EL (cell line): ENCODE measurements at regions not wholly inside any gene's neighbourhood (a gene's known extent, or its start where the extent isn't known, plus 50 kb on each side); places are given as distances from the start of the nearest gene placed in this dataset.

Experiments
- DNase-seq: peaks from one replicate; pipeline ENCODE4 v3.0.0-alpha.2; 2016

GRCh38 chr1:4557949-4558348, 96.5 kb upstream of the AJAP1 start:
- no peak for DNase-seq

GRCh38 chr1:4561205-4561604, 93.2 kb upstream of the AJAP1 start:
- DNase-seq, result no peak

GRCh38 chr1:4562321-4562720, 92.1 kb upstream of the AJAP1 start:
- no peak for DNase-seq

DNA sequence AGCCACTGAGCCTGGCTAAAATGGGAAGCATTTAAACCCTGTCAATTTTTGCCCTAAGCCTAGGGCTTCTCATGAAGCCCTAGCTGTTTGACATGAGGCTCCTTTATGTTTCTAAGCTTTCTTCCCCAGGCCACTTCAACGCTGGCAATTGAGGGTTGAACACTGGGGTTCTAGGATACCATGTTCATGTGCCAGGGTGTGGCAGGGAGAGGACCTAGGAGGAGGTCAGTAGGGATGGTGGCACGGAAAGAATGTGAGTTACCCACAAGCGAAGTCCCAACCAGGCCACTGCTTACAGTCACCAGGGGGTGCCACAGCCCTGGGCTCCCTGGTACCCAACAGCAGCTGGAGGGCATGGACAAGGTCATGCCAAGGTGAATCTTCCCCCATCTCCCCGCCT, 90.8 kb upstream of the AJAP1 start:
- DNase-seq, result no peak

- DNase-seq, result no peak
These were observed 90.4 kb upstream of the AJAP1 start for GRCh38 chr1:4564051-4564450.

GRCh38 chr1:4565166-4565565, 89.2 kb upstream of the AJAP1 start:
- no peak for DNase-seq

DNA sequence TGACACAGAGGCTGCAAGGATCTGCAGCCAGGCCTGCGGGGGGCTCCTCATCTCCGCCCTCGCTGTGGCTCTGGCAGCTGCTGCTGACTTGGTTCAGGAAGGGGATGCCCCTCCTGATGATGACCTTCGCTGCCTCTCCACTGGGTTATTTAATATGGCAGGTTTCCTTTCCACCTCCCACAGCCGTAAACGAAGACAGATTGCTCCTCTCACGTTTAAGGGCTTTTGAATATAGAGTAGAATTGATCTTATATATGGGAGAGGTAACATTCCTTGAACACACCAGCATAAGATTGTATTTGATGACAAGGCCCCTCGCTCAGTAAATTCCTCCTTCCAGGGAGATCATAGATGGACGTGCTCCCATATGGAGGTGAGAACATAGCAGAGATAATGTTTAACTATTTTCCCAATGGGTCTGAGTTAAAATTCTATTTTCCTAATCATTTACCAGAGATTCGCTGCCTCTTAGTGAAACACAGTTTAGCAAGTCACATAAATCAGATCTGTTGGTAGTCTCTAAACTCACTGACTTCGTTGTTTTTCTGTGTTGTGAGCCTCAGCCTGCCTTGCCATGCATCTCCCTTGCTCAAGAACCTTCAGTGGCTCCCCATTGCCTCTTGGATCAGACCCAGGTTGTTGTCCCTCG, 88.5 kb upstream of the AJAP1 start:
- DNase-seq, result no peak

- DNase-seq, result no peak
These were observed 83.1 kb upstream of the AJAP1 start for GRCh38 chr1:4571263-4571662.

DNA sequence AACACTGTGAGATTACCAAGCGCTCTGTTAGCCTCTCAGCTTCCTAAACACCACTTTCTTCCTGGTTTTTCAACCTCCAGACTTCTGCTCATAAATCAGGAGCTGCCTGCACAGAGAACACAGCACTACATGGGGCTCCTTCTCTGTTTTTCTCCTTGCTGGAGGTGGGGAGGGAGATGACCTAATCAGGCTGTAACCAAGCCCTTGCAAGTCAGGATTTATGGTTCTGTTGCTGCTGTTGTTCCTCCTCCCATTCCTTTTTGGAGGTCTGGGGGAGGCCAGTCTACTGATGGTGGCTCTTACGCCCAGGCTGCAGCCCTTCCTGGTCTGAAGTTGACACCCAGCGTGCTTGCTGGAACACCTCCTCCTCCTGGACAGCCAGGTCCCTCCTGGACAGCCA, 80.9 kb upstream of the AJAP1 start:
- no peak for DNase-seq

DNA sequence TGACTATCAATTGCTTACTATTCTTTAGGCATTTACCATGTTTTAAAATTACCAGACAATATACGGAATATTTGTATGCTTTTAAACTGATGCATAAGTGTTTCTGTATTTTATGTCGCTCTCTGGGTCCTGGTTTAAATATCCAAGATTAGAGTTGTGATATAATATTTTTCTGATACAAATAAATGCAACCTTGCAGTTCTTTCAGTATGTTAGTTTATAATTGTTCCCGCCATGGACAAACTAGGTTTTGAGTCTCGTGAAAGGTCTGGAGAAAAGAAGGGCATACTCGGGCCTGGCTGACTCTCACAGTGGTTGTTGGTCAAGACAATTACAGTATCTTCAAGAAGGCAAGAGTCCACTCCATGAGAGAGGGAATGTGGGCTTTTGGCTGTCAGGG, 72.6 kb upstream of the AJAP1 start:
- no peak for DNase-seq

- no peak for DNase-seq
These were observed 70.0 kb upstream of the AJAP1 start for GRCh38 chr1:4584449-4584848.

- DNase-seq, result no peak
These were observed 69.2 kb upstream of the AJAP1 start for GRCh38 chr1:4585216-4585615.

- no peak for DNase-seq
These were observed 68.7 kb upstream of the AJAP1 start for GRCh38 chr1:4585705-4586104.

DNA sequence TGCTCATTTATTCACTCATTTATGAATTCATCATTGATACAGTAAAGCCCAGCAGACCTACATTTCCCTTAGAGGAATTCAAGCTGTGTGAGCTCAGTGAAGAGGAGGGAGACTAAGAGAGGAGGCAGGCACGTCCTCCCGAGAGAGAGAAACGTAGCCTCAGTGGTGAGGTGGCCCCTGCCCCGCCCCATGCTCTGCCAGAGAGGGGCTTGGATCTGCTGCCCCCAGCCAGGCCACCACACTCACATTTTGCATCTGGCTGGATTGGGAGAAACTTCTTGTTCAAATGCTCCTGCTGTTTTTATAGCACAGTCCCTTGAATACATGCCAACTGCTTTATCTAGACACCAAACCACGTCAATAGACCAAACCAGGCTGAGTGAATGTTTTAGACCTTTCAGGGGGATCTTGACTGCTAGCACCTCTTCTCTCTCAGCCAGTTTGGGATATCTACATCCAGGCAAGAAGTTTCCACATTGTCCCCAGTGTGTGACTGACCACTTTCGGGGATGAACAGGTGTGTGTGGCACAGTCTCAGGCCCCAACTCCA, 67.7 kb upstream of the AJAP1 start:
- DNase-seq, result no peak

- DNase-seq, result no peak
These were observed 66.7 kb upstream of the AJAP1 start for GRCh38 chr1:4587721-4588120.

GRCh38 chr1:4590756-4591155, 63.7 kb upstream of the AJAP1 start:
- DNase-seq, result no peak

DNA sequence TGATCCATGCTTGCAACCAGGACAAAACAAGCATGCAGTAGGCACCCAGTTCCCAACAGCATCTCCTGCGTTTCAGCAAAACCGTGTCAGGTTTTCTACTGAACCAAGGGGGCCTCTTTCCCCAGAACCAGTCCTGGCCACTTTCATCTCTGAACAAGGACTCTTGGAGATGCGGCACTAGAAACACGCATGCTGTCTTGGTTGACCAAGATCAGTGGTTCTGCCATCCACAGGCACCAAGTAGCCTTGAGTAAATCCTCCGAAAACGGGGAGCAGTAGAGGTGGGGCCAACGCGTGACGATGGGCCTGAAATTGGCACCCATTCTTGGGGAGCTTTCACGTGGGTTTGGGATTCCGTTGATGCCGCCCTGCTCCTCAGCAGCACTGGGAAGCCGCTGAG, 62.5 kb upstream of the AJAP1 start:
- no peak for DNase-seq

- no peak for DNase-seq
These were observed 61.3 kb upstream of the AJAP1 start for GRCh38 chr1:4593106-4593505.

DNA sequence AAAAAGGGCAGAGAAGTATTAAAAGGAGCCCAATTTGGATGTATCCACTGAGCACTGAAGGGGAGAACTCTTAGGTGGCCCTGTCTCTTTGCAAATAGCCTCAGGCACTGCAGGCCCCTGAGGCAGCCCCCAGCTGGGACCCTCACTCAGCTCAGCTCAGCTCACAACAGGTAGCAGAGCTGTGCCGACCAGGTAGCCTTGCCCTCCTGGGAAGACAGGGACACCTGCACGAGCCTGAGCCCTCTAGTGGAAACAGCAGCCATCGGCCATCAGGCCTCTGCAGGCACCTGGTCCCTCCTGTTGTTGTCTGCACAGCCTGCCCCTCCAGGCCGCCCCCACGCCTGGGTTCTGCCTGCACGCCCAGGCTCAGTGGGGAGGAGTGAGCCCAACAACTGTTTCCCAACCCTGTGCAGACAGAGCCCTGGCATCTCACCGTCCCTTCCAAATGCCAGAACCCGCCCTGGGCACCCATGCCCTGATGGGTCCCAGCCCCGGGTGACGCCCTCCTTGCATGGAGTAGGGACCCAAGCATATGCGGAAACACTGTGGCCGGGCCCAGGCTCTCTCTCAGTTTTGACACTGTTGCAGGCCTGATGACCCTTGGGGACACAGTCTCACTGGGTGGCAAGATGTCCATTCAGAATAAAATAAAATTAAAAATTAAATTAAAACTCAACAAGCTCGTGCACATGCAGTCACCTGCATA, 60.0 kb upstream of the AJAP1 start:
- DNase-seq, result no peak

DNA sequence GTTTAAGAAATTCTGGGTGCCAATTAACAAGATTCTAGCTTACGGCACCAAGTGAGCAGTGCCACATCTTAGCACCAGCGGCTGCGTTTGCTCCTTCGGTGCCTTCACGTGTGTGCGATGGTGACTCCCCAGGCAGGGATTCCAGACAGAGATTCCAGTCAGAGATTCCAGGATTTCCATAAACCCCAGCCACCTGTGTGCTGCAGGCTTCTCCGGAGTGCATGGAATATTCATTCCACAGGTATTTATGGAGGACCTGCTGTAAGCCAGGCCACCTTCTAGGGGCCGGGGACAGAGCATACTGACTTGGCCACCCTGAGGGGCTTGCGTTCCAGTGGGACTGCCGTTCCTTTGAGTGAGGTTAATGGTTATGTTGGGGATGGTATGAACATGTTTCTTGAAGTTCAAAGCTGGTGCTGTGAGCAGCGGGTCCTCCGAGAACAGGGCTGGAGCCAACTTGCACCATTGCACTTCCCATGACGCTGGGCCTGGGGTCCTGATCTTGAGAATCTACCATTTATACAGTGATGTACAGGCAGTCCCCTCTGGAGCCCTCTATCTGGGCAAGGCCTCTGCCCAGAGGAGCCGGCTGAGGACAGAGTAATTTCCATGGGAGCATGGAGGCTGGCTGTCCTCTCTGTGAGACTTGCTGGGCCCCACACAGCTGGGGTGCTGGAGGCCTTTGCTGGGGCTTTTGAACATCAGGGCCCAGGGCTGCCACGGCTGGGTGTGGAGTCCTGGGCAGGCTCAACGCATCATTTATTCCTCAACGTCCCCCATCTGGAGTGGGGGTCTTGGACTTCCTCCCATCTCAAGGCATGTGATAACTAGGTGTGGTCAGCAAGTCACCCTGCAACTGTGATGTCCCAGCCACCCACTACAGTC, 58.8 kb upstream of the AJAP1 start:
- DNase-seq, result no peak

DNA sequence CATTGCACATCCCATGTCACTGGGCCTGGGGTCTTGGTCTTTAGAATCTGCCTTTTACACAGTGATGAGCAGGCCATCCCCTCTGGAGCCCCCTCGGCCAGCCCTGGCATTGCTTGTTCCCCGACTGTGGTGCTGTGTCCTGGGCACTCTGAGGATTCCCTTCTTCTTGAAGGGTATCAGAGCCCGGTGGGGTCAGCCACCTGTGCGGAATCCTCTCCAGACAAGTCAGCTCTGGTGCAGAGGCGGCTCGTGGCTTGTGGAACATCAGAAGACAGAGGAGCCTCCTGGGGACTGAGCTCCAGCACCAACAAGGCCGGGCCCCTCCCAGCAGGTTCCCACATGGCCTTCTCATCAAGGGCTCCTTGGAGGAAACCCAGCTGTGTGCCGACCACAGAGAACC, 57.9 kb upstream of the AJAP1 start:
- DNase-seq, result no peak

GRCh38 chr1:4597020-4597419, 57.4 kb upstream of the AJAP1 start:
- DNase-seq, result no peak

- DNase-seq, result no peak
These were observed 55.8 kb upstream of the AJAP1 start for GRCh38 chr1:4598561-4598960.

DNA sequence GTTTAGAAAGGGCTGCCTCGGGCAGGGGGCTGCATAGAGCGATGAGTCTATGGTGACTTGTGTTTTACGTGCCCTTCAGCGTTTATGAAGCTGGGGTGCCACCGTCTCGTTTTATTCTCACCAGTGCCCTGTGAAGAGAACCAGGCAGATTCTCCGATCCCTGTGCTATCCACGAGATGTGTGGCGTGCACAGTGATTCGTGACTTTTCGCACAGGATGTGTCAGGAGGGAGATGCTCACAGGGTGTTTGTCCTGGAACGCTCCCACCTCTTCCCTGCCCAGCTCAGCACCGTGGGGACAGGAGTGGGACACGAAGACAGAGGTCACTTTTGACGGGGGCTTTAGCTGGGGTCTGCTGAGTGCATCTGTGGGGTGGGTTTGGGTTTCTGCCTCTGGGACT, 54.9 kb upstream of the AJAP1 start:
- no peak for DNase-seq
